ENCODE measurements at regions not wholly inside any gene's neighbourhood (a gene's known extent, or its start where the extent isn't known, plus 50 kb on each side); places are given as distances from the start of the nearest gene placed in this dataset.

DNA sequence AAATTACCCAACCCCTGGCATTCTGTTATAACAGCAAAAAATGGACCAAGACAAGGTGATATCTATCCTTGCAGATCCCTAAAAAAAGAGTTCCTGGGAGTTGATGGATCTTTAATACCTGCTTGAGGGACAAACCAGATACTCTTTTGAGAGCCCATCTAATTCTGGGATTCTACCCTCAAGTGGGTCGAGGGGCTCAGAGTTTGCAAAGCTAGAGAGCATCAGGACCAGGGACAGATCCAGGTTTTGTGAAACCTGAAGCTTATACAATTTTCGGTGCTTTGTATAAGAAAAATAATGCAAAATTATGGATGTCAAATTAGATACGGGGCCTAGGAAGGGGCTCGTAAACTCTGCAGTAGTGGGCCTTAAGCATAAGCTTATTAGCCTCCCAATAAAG lies 130.5 kb upstream of the CRHR1 start:
- WGBS (ENCODE audit: insufficient coverage): no CpG with 5 or more reads among the region's 4 CpGs
- POLR2A ChIA-PET: no interaction called here
- peaks cover 8% of the 10 kb centered on the region for H3K27me3 Mint-ChIP-seq

DNA sequence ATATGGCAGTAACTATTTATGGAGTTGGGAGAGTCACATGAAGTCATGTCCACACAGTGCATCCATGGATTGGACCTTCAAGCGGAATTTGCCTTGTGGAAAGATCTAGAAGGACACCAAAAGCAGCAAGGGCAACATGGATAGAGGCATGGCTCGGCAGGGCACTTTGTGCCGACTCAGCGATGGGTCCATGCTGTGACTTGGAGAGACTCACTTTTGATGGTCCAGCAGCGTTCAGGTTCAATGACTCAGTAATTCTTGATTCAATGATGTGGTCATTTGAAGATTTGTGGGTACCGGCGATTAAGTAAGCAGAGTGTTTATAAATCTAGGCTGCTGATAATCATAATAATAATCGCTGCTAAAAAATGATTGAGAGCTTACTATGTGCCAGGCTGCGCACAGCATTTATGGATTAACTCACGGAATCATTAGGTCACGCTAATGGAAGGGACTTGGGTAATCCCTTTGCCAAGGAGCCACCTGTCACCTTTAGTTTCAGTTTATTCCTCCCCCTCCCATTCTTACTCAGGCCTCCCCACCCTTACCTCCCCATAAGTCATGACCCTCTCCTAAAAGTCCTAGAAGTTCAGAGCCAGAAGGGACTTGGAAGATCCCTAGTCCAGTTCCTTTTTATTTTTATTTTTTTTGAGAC lies 127.5 kb upstream of the CRHR1 start:
- H3K36me3 ChIP-seq (replicated peaks in 1 of 2; ENCODE audit: control extremely low read depth in 1 of 2, control insufficient read depth in 1 of 2, extremely low read depth in 1 of 2, insufficient read depth in 2 of 2, low read length in 1 of 2): no peaks in the 10 kb centered on the region
- WGBS (ENCODE audit: insufficient coverage): 88% methylated on average over 9 of the region's 11 CpGs

More for the DNA sequence above, 130.5 kb upstream of the CRHR1 start:
- Histone ChIP-seq H3K9ac (ENCODE audit: low read length) (no peak overlapping the region), H3K79me2 (ENCODE audit: control insufficient read depth, insufficient read depth, low read length) (no peaks in the 10 kb centered on the region), H3K4me1 (ENCODE audit: control insufficient read depth in 2 of 2, insufficient read depth in 2 of 2, low read length in 2 of 2) (no peaks in the 10 kb centered on the region), H3K27ac (ENCODE audit: low read length in 2 of 2) (no peak overlapping the region), H3K4me2 (replicated peaks; ENCODE audit: low read depth, low read length, poor library complexity, severe bottlenecking) (no peak overlapping the region), H3K27me3 (replicated peaks in 1 of 4; ENCODE audit: control extremely low read depth in 1 of 4, control insufficient read depth in 3 of 4, insufficient read depth in 4 of 4, low read length in 3 of 4) (peaks cover 0 to 6% (median 0%) of the 10 kb centered on the region in 4 experiments), H3K36me3 (replicated peaks in 1 of 2; ENCODE audit: control extremely low read depth in 1 of 2, control insufficient read depth in 1 of 2, extremely low read depth in 1 of 2, insufficient read depth in 2 of 2, low read length in 1 of 2) (no peaks in the 10 kb centered on the region), H3K4me3 (ENCODE audit: control extremely low read depth in 1 of 5, extremely low read depth in 1 of 5, insufficient read depth in 1 of 5, low read depth in 2 of 5, low read length in 4 of 5) (no peak overlapping the region), H2AFZ (ENCODE audit: insufficient read depth, low read depth, low read length, poor library complexity, severe bottlenecking) (no peak overlapping the region), H3K9me3 (ENCODE audit: control extremely low read depth in 1 of 3, control insufficient read depth in 2 of 3, insufficient read depth in 1 of 3, low read length in 2 of 3) (peaks cover 0 to 4% (median 0%) of the 10 kb centered on the region in 3 donors), H4K20me1 (ENCODE audit: control insufficient read depth, insufficient read depth, low read length, poor library complexity, severe bottlenecking) (no peaks in the 10 kb centered on the region)
- TF ChIP-seq, protein P1, sequence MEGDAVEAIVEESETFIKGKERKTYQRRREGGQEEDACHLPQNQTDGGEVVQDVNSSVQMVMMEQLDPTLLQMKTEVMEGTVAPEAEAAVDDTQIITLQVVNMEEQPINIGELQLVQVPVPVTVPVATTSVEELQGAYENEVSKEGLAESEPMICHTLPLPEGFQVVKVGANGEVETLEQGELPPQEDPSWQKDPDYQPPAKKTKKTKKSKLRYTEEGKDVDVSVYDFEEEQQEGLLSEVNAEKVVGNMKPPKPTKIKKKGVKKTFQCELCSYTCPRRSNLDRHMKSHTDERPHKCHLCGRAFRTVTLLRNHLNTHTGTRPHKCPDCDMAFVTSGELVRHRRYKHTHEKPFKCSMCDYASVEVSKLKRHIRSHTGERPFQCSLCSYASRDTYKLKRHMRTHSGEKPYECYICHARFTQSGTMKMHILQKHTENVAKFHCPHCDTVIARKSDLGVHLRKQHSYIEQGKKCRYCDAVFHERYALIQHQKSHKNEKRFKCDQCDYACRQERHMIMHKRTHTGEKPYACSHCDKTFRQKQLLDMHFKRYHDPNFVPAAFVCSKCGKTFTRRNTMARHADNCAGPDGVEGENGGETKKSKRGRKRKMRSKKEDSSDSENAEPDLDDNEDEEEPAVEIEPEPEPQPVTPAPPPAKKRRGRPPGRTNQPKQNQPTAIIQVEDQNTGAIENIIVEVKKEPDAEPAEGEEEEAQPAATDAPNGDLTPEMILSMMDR (IDR thresholded peaks at IDR 0.05): no peak
- no peak for TF ChIP-seq EZH2 (IDR thresholded peaks at IDR 0.05; ENCODE audit: borderline replicate concordance, insufficient read depth, low read depth, low read length, poor library complexity, severe bottlenecking)
- Mint-ChIP-seq H3K27ac (no peak overlapping the region), H3K4me3 (no peak overlapping the region), H3K9me3 (ENCODE audit: insufficient read depth) (no peaks in the 10 kb centered on the region), H3K4me1 (no peaks in the 10 kb centered on the region)
- intact Hi-C loops (cut with micrococcal nuclease): no loop called here
- CTCF ChIA-PET: no interaction called here
- no peak for ATAC-seq (ENCODE audit: low read depth)
- no peak for DNase-seq

More for the DNA sequence above, 127.5 kb upstream of the CRHR1 start:
- no peak for TF ChIP-seq EZH2 (IDR thresholded peaks at IDR 0.05; ENCODE audit: borderline replicate concordance, insufficient read depth, low read depth, low read length, poor library complexity, severe bottlenecking)
- TF ChIP-seq, protein P1 (IDR thresholded peaks at IDR 0.05): no peak
- Histone ChIP-seq H3K79me2 (ENCODE audit: control insufficient read depth, insufficient read depth, low read length) (no peaks in the 10 kb centered on the region), H3K27me3 (replicated peaks in 1 of 4; ENCODE audit: control extremely low read depth in 1 of 4, control insufficient read depth in 3 of 4, insufficient read depth in 4 of 4, low read length in 3 of 4) (no peaks in the 10 kb centered on the region), H3K27ac (ENCODE audit: low read length in 2 of 2) (no peak overlapping the region), H4K20me1 (ENCODE audit: control insufficient read depth, insufficient read depth, low read length, poor library complexity, severe bottlenecking) (no peaks in the 10 kb centered on the region), H3K4me1 (ENCODE audit: control insufficient read depth in 2 of 2, insufficient read depth in 2 of 2, low read length in 2 of 2) (no peaks in the 10 kb centered on the region), H2AFZ (ENCODE audit: insufficient read depth, low read depth, low read length, poor library complexity, severe bottlenecking) (no peak overlapping the region), H3K4me3 (ENCODE audit: control extremely low read depth in 1 of 5, extremely low read depth in 1 of 5, insufficient read depth in 1 of 5, low read depth in 2 of 5, low read length in 4 of 5) (no peak overlapping the region), H3K4me2 (replicated peaks; ENCODE audit: low read depth, low read length, poor library complexity, severe bottlenecking) (no peak overlapping the region), H3K9me3 (ENCODE audit: control extremely low read depth in 1 of 3, control insufficient read depth in 2 of 3, insufficient read depth in 1 of 3, low read length in 2 of 3) (no peaks in the 10 kb centered on the region), H3K9ac (ENCODE audit: low read length) (no peak overlapping the region)
- intact Hi-C loops (cut with micrococcal nuclease): no loop called here
- Mint-ChIP-seq H3K9me3 (ENCODE audit: insufficient read depth) (peaks cover 2% of the 10 kb centered on the region), H3K27me3 (peaks cover 23% of the 10 kb centered on the region), H3K4me1 (no peaks in the 10 kb centered on the region), H3K27ac (no peak overlapping the region), H3K4me3 (no peak overlapping the region)
- ChIA-PET CTCF (interaction anchor here (1.3 kb wide), 1 partner anchor 13 kb away, joined by 3 read pairs; no protein-coding TSS in a partner anchor), POLR2A (no interaction called here)
- DNase-seq (no peak), ATAC-seq (ENCODE audit: low read depth) (no peak)
